PFSK-1 (cell line): ENCODE measurements at regions not wholly inside any gene's neighbourhood (a gene's known extent, or its start where the extent isn't known, plus 50 kb on each side); places are given as distances from the start of the nearest gene placed in this dataset.

ENCODE experiments used
- POLR2AphosphoS5 ChIP-seq: IDR thresholded peaks from 2 replicates; pipeline ENCODE4 v1.6.1; 2012; ENCODE audit warnings: low read depth, mild to moderate bottlenecking, control low read depth, low read length, moderate library complexity
- SIN3A ChIP-seq: IDR thresholded peaks from 2 replicates; pipeline ENCODE4 v1.6.1; 2012; ENCODE audit warnings: mild to moderate bottlenecking, low read length, moderate library complexity, borderline replicate concordance; ENCODE audit not compliant: insufficient read depth
- TAF1 ChIP-seq: IDR thresholded peaks from 2 replicates; pipeline ENCODE4 v1.6.1; 2012; ENCODE audit warnings: low read length, control low read depth, borderline replicate concordance; ENCODE audit not compliant: insufficient read depth

- TF ChIP-seq POLR2AphosphoS5 (no peak), TAF1 (no peak), SIN3A (no peak)
These were observed 486.4 kb upstream of the ADARB2 start for GRCh38 chr10:2223548-2224320.
